ENCODE measurements at regions not wholly inside any gene's neighbourhood (a gene's known extent, or its start where the extent isn't known, plus 50 kb on each side); places are given as distances from the start of the nearest gene placed in this dataset.
A peak's percentile ranks its signal among the peaks of the same experiment; 100 is the strongest.

DNA sequence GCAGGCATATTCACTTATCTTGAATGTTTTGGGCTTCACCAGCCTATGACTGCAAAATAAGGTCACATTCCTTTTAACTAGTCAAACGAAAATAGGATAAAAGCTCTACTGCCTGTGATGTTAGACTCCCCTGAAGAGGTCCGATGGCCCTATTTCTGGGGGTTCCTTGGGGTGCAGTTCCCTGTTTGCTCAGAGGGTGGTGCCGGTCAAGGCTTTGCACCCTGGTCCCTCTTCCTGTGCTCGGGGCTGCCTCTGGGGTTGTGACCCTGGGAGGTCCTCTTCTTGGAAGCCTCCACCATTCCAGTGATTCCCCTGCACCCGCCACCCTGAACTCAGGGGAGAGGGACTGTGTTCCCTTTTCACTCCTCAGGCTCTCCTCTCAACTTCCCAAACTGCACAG, 86.7 kb upstream of the ANKRD34C start:
- DNase-seq (no peak), ATAC-seq (no peak)
- Mint-ChIP-seq H3K9me3 (no peaks in the 10 kb centered on the region), H3K27ac (no peak overlapping the region), H3K36me3 (ENCODE audit: low read depth) (no peaks in the 10 kb centered on the region), H3K27me3 (peaks cover 10% of the 10 kb centered on the region), H3K4me3 (no peak overlapping the region), H3K4me1 (no peaks in the 10 kb centered on the region)

DNA sequence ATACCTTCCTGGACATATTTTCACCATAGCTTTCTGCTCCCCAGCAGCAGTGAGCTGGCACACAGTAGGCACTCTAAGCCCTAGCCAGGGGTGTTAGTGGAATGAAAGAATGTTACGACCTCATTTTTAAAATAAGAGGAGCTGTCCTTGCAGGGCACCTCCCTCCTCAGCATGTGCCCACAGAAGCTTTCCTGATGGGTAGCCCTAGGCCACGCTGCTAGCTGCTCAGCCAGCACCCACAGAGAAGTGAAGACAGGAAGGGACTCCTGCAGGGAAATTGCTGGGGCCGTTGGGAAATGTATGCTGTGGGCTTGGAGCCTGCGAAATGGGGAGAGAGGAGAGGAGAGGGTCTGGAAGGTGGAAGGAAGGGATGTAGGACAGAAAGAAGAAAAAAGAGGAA, 87.3 kb upstream of the ANKRD34C start:
- Mint-ChIP-seq H3K4me1 (no peaks in the 10 kb centered on the region), H3K27ac (no peak overlapping the region), H3K27me3 (peaks cover 10% of the 10 kb centered on the region), H3K4me3 (no peak overlapping the region), H3K36me3 (ENCODE audit: low read depth) (no peaks in the 10 kb centered on the region), H3K9me3 (no peaks in the 10 kb centered on the region)
- no peak for ATAC-seq
- DNase-seq = no peak

DNA sequence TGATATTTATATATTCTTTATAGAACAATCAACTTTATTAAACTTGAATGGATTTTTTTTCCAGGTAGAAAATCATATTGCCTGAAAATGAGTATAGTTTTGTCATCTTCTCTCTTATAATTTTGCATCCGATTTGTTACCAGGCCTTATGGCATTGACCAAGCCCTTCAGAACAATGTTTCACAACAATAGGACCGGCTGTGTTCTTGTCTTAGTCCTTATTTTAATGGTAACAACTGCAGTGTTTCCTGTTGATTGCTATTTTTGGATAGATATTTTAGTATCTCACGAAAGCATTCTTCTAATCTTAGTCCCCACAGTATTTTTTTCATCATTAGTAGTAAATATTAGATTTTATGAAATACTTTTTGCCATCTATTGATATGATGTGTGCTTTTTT, 88.1 kb upstream of the ANKRD34C start:
- ATAC-seq = no peak
- H3K4me1 Mint-ChIP-seq = no peaks in the 10 kb centered on the region
- peaks cover 10% of the 10 kb centered on the region for H3K27me3 Mint-ChIP-seq
- no peak overlapping the region for H3K4me3 Mint-ChIP-seq
- no peaks in the 10 kb centered on the region for H3K9me3 Mint-ChIP-seq
- H3K27ac Mint-ChIP-seq = no peak overlapping the region
- DNase-seq = no peak
- H3K36me3 Mint-ChIP-seq (ENCODE audit: low read depth) = no peaks in the 10 kb centered on the region

DNA sequence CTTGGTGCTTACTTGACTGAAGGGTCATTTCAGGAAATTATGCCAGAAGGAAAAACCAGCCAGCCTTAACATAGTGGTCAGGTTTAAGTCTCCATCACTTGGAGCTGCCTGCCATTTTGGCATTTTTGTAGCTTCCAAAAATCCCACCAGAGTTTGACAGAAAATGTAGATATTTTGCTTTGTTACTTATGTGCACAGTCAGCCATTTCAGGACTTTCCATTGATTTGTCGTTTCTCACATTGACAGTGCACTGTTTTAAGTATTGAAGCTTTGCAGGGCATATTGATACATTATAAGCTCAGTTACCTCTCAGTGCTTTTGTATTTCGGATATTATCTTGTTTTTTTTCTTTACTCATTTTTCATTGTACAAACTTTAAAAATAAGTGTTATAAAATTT, 89.0 kb upstream of the ANKRD34C start:
- H3K4me1 Mint-ChIP-seq = no peaks in the 10 kb centered on the region
- DNase-seq = no peak
- H3K9me3 Mint-ChIP-seq = no peaks in the 10 kb centered on the region
- no peak overlapping the region for H3K27ac Mint-ChIP-seq
- peaks cover 10% of the 10 kb centered on the region for H3K27me3 Mint-ChIP-seq
- no peak for ATAC-seq
- H3K4me3 Mint-ChIP-seq = no peak overlapping the region
- H3K36me3 Mint-ChIP-seq (ENCODE audit: low read depth) = no peaks in the 10 kb centered on the region

DNA sequence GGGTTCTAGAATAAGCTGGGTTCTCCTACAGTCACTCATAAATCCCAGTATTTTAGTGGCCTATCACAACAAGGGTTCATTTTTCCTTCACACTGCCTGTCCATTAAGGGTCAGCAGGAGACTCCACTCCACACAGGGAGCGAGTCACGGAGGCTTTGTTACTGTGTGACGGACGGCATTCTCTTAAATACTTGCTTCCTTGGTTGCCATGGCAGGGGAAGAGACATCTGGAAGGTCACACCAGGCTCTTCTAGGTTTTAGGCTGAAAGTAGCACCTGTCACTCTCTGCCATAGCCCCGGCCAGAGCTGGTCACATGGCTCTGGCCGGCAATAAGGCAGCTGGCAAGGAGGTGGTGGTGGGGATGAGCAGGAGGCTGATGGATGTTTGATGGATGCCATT, 89.4 kb upstream of the ANKRD34C start:
- H3K27me3 Mint-ChIP-seq = peaks cover 10% of the 10 kb centered on the region
- no peak overlapping the region for H3K27ac Mint-ChIP-seq
- H3K4me3 Mint-ChIP-seq = no peak overlapping the region
- ATAC-seq (no peak), DNase-seq (no peak)
- H3K9me3 Mint-ChIP-seq = no peaks in the 10 kb centered on the region
- no peaks in the 10 kb centered on the region for H3K4me1 Mint-ChIP-seq
- H3K36me3 Mint-ChIP-seq (ENCODE audit: low read depth) = no peaks in the 10 kb centered on the region

DNA sequence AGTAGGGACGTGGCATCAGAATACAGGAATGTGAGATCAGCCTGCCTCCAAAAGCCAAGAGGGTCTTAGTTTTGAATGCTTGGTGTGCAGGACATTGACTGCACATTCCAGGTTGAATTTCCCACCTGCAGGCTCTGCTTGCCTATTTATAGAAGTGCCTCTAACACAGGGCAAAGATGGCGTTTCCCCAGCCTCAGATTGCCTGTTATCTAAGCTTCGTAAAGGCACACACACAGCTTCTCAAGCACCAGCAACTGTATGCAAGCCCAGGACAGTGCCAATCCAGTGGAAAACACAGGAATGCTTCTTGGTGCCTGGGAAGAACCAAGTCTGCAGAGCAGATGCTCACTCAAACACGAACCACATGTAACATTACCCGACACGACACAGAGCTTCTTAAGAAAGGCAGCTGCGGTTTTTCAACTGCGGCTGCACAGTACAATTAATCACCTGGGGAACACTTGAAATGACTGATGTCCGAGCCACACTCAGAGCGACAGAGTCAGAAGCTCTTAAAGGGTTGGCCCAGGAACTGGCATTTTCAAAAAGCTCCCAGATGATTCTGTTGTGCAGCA, 90.0 kb upstream of the ANKRD34C start:
- Mint-ChIP-seq H3K27ac (no peak overlapping the region), H3K9me3 (no peaks in the 10 kb centered on the region), H3K4me1 (no peaks in the 10 kb centered on the region), H3K27me3 (peaks cover 10% of the 10 kb centered on the region), H3K4me3 (no peak overlapping the region), H3K36me3 (ENCODE audit: low read depth) (no peaks in the 10 kb centered on the region)
- DNase-seq = no peak
- ATAC-seq = no peak

DNA sequence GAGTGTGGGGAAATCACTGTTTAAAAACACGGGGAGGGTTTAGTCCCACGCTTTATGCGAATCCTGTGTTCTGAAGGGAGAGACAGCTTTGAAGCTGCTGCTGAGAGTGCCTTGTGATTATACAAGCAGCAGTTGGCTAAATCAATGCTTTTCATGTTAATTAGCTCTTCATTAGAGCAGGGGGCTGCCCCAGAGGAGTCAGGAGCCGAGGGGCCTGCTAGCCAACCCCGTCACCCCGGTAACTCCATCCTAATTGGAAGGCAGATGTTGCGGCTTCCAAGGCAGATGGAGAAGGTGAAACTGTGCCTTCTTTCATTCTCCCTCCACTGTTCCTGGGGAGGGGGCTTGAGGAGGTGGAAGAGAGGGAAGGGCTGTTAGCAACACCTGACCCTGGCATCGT, 92.4 kb upstream of the ANKRD34C start:
- Mint-ChIP-seq H3K27ac (no peak overlapping the region), H3K4me3 (no peak overlapping the region)
- DNase-seq = no peak

DNA sequence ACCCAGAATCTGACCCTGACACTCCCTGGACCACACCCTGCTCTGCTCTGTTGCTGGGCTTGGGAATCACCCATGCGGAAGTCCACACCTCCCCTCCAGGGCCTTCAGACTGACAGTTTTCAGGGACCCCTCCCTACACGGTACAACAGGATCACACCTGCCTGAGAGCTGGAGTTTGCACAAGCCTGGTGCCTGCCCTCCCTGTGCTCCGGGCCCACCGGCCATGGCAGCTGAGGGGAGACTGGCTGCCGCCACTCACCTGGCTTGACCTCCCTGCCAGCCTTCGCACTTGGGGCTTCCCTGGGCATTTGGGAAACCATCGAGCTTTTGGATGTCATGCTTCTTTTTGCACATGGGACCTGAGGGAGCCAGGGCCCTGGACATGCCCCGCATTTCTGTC, 95.9 kb upstream of the ANKRD34C start:
- no peak overlapping the region for H3K4me3 Mint-ChIP-seq
- no peak overlapping the region for H3K27ac Mint-ChIP-seq
- ATAC-seq = no peak
- H3K27me3 Mint-ChIP-seq = peaks cover 7% of the 10 kb centered on the region
- no peak for DNase-seq
- no peaks in the 10 kb centered on the region for H3K9me3 Mint-ChIP-seq
- H3K4me1 Mint-ChIP-seq = no peaks in the 10 kb centered on the region
- no peaks in the 10 kb centered on the region for H3K36me3 Mint-ChIP-seq (ENCODE audit: low read depth)

More for the DNA sequence above, 92.4 kb upstream of the ANKRD34C start:
- Mint-ChIP-seq H3K9me3 (no peaks in the 10 kb centered on the region), H3K27me3 (peaks cover 3% of the 10 kb centered on the region), H3K36me3 (ENCODE audit: low read depth) (no peaks in the 10 kb centered on the region), H3K4me1 (no peaks in the 10 kb centered on the region)
- ATAC-seq = no peak

DNA sequence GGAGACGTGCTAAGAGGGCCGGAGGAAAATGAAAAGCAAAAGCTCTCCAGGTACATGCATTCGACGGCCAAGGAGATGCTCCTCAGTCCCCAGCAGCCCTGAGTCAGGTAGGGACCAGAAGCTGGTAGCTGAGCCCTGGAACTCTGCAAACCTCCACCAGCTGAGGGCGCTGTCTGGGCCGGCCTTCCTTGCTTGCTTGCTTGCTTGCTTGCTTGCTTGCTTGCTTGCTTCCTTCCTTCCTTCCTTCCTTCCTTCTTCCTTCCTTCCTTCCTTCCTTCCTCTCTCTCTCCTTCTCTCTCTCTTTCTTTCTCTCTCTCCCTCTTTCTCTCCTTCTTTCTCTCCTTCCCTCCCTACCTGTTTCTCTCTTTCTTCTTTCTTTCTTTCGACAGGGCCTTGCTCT, 94.6 kb upstream of the RASGRF1 start:
- no peaks in the 10 kb centered on the region for H3K9me3 Mint-ChIP-seq
- H3K27me3 Mint-ChIP-seq = peaks cover 7% of the 10 kb centered on the region
- no peaks in the 10 kb centered on the region for H3K36me3 Mint-ChIP-seq (ENCODE audit: low read depth)
- no peak overlapping the region for H3K27ac Mint-ChIP-seq
- ATAC-seq (no peak), DNase-seq (peak; percentile 46)
- no peaks in the 10 kb centered on the region for H3K4me1 Mint-ChIP-seq
- H3K4me3 Mint-ChIP-seq = no peak overlapping the region

DNA sequence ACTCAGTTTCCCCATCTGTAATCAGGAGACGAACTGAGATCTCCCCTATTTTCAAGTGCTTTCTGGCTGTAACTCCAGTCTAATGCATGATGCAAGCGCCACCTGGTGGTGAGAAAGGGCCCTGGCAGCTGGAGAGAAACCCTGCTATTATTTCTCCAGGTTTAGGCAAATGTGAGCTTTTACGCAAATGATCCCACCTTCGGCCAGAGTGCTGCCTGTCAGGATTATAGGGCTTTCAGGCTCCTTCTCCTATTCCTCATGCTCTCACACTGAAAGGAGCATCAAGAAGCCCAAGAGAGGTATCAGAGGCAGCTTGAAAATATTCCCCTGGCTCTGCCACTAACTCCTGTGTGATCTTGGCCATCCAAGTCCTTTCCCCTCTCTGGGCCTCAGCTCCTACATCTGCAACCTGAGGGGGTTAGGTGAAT, 93.9 kb upstream of the RASGRF1 start:
- DNase-seq (peak; percentile 75), ATAC-seq (peak; percentile 43)
- Mint-ChIP-seq H3K36me3 (ENCODE audit: low read depth) (no peaks in the 10 kb centered on the region), H3K9me3 (no peaks in the 10 kb centered on the region), H3K4me1 (no peaks in the 10 kb centered on the region), H3K27ac (no peak overlapping the region), H3K4me3 (no peak overlapping the region), H3K27me3 (peaks cover 7% of the 10 kb centered on the region)

DNA sequence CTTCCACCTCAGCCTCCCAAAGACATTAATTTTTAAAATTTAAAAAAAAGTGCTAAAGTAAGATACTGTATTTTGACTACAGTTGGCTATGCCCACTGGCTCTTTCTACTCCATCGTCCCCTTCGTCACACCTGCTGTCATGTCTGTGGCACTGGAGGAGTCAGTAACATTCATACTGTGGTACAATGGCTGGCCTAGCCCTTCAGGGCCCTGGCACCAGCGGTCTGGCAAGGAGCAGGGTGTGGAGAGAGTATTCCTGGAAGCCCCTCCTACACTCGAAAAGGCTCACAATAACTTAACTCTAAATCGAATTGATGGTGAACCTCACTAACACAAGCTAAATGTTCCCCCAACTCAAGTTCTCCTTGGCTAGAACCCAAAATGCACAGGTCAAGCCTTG, 89.7 kb upstream of the RASGRF1 start:
- DNase-seq (no peak), ATAC-seq (no peak)
- H3K36me3 Mint-ChIP-seq (ENCODE audit: low read depth) = no peaks in the 10 kb centered on the region
- H3K27ac Mint-ChIP-seq = no peak overlapping the region
- no peaks in the 10 kb centered on the region for H3K4me1 Mint-ChIP-seq
- no peaks in the 10 kb centered on the region for H3K9me3 Mint-ChIP-seq
- no peak overlapping the region for H3K4me3 Mint-ChIP-seq
- H3K27me3 Mint-ChIP-seq = peaks cover 16% of the 10 kb centered on the region

DNA sequence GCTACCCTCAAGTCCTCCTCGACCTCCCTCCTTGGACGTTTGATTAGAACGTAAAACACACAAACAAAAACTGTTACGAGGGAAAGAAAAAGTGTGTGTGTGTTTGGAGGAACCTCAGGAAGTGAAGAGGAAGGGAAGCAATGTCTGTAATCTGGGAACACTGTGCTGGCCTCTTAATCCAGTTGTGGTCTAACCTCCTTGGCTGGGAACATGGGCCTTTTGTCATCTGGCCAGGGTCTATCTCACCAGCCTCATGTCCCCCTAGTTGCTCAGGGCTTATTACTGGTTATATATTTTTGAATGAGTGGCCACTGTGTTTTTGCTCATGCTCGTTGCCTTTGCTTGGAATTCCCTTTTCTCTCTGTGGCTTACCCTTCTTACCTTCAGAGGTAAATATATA, 89.0 kb upstream of the RASGRF1 start:
- H3K27ac Mint-ChIP-seq = no peak overlapping the region
- no peak for ATAC-seq
- DNase-seq = no peak
- H3K4me1 Mint-ChIP-seq = no peaks in the 10 kb centered on the region
- H3K36me3 Mint-ChIP-seq (ENCODE audit: low read depth) = no peaks in the 10 kb centered on the region
- H3K4me3 Mint-ChIP-seq = no peak overlapping the region
- H3K27me3 Mint-ChIP-seq = peaks cover 20% of the 10 kb centered on the region
- H3K9me3 Mint-ChIP-seq = no peaks in the 10 kb centered on the region

DNA sequence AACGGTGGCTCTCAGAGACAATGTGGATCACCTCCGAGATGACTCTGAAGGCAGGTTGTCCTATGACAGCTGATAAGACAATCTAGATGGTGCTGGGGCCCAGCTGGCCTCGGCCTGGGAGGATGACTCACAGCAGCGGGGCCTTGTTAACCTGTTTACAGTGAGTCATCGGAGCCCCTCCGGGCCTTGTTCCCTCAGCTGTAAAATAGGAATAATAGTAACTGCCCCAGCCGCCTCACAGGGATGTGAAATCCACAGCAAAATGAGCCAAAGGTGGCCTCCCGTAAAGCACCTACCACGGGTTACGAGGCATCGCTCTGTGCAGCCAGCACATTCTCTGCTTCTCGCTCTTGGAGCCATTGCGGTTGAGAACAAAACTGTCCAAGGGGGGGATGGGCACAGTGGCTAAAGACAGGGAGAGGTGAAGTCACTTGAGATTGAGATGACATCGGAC, 88.6 kb upstream of the RASGRF1 start:
- no peak for DNase-seq
- H3K9me3 Mint-ChIP-seq = no peaks in the 10 kb centered on the region
- peaks cover 18% of the 10 kb centered on the region for H3K27me3 Mint-ChIP-seq
- H3K36me3 Mint-ChIP-seq (ENCODE audit: low read depth) = no peaks in the 10 kb centered on the region
- H3K4me3 Mint-ChIP-seq = no peak overlapping the region
- no peak overlapping the region for H3K27ac Mint-ChIP-seq
- ATAC-seq = no peak
- H3K4me1 Mint-ChIP-seq = no peaks in the 10 kb centered on the region

DNA sequence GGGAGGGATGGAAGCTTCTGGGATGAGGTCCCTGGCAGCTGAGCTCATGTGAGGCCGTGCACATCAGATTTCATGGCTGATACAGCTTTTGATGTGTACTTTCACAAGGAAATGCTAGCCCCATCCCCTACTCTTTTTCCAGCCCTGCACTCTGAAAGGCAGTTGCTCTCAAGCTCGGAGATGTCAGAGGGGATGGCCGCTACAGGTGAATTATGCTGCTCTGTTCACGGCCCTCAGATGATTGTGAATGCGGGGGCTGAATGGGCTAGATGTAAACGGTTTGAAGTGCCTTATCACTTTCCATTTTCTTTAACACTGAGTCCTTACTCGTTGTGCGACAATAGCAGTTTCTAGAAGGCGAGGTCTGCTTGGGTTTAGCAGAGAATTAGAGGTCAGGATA, 88.0 kb upstream of the RASGRF1 start:
- H3K27ac Mint-ChIP-seq = no peak overlapping the region
- H3K4me1 Mint-ChIP-seq = no peaks in the 10 kb centered on the region
- no peak overlapping the region for H3K4me3 Mint-ChIP-seq
- peaks cover 18% of the 10 kb centered on the region for H3K27me3 Mint-ChIP-seq
- H3K9me3 Mint-ChIP-seq = no peaks in the 10 kb centered on the region
- no peaks in the 10 kb centered on the region for H3K36me3 Mint-ChIP-seq (ENCODE audit: low read depth)
- ATAC-seq = no peak
- DNase-seq = no peak

DNA sequence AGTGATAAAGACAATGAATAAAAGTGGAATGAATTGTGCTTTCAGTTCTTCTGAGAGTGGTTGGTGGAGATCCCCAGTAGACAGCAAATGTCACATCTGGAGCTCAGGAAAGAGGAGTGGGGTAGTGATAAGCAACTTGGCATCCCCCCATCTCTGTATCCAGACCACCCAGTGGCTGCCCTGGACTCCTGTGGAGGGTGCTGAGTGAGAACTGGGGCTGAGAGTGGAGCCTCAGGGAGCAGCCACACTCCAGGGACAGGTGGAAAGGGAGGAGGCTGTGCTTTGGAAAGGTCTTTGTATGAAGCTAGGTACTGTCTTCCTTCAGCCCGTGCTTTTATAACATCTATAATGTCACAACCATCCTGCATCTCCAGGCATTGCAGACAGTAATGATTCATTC, 85.6 kb upstream of the RASGRF1 start:
- Mint-ChIP-seq H3K27me3 (peaks cover 22% of the 10 kb centered on the region), H3K4me3 (no peak overlapping the region), H3K27ac (no peak overlapping the region), H3K36me3 (ENCODE audit: low read depth) (no peaks in the 10 kb centered on the region), H3K9me3 (no peaks in the 10 kb centered on the region), H3K4me1 (no peaks in the 10 kb centered on the region)
- DNase-seq (no peak), ATAC-seq (no peak)

DNA sequence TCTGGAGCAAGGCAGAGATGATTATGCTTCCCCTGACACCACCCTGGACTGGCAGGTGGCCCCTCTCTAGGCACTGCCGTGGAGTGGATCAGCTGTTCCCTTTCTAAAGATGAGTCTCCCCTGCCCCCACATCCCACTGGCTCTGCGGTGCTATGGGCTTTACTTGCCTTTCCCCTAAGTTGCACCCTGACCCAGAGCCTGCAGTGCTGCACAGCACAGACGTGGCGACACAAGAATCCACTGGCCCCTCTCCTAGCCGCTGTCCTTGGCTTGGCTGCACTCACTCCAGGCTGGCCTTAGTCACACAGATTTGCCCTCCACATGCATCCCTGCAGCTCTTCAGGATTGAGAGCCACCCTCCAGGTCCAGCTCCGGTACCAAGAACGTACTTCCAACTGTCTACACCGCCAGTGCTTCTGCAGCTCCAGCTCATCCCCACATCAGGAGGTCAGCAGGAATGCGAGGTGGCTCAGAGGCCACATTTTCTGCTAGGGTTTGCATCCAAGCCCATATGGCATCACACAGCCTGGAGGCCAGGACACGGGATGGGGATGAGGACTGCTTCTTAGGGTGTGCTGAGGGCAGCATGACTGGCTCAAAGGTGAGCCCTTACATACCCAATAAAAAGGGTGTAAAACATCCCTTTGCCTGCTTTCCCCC, 82.4 kb upstream of the RASGRF1 start:
- ATAC-seq = no peak
- Mint-ChIP-seq H3K4me1 (no peaks in the 10 kb centered on the region), H3K4me3 (no peak overlapping the region), H3K36me3 (ENCODE audit: low read depth) (no peaks in the 10 kb centered on the region), H3K27ac (no peak overlapping the region), H3K27me3 (peaks cover 26% of the 10 kb centered on the region), H3K9me3 (no peaks in the 10 kb centered on the region)
- no peak for DNase-seq
